Neutrophil (primary cell): ENCODE measurements at regions not wholly inside any gene's neighbourhood (a gene's known extent, or its start where the extent isn't known, plus 50 kb on each side); places are given as distances from the start of the nearest gene placed in this dataset.
"Not testable (repeated sequence)": the region's sequence is repeated elsewhere in the genome, so short reads cannot be mapped to it uniquely, and the experiment has no call there.

Experiments
- H3K27ac ChIP-seq: fragments of 200-600 bp; sonication (generic); 2 replicates; pipeline ENCODE4 v1.5.1; 2016; ENCODE audit warnings: mild to moderate bottlenecking, moderate library complexity
- H3K27me3 ChIP-seq: fragments of 200-600 bp; sonication (generic); 2 replicates; pipeline ENCODE4 v1.6.0; 2016; ENCODE audit warnings: mild to moderate bottlenecking
- H3K36me3 ChIP-seq: fragments of 200-600 bp; sonication (generic); 2 replicates; pipeline ENCODE4 v1.5.1; 2017
- H3K4me1 ChIP-seq, 2 experiments: fragments of 200-600 bp in 1 of 2; sonication (generic) in 1 of 2; 1 replicate in 1 of 2; 2 replicates in 1 of 2; pipeline versions ENCODE4 v1.5.1 to v1.6.1; 2013 to 2016; ENCODE audit warnings: low read depth in 1 of 2, low read length in 1 of 2, mild to moderate bottlenecking in 1 of 2, moderate library complexity in 1 of 2; ENCODE audit not compliant: control insufficient read depth in 1 of 2, insufficient read depth in 1 of 2
- H3K4me3 ChIP-seq, 2 experiments: fragments of 200-600 bp in 1 of 2; sonication (generic) in 1 of 2; 1 replicate in 1 of 2; 2 replicates in 1 of 2; pipeline ENCODE4 v1.5.1; 2013 to 2016; ENCODE audit warnings: low read depth in 1 of 2, low read length in 1 of 2, mild to moderate bottlenecking in 1 of 2, moderate library complexity in 1 of 2
- H3K9me3 ChIP-seq: fragments of 200-600 bp; sonication (generic); 2 replicates; pipeline ENCODE4 v1.5.1; 2016
- TF ChIP-seq, protein P1 (sequence below): fragments of 200-600 bp; sonication (generic); IDR thresholded peaks from 2 replicates; pipeline ENCODE4 v1.5.1; 2016; ENCODE audit warnings: antibody characterized with exemption

DNA sequence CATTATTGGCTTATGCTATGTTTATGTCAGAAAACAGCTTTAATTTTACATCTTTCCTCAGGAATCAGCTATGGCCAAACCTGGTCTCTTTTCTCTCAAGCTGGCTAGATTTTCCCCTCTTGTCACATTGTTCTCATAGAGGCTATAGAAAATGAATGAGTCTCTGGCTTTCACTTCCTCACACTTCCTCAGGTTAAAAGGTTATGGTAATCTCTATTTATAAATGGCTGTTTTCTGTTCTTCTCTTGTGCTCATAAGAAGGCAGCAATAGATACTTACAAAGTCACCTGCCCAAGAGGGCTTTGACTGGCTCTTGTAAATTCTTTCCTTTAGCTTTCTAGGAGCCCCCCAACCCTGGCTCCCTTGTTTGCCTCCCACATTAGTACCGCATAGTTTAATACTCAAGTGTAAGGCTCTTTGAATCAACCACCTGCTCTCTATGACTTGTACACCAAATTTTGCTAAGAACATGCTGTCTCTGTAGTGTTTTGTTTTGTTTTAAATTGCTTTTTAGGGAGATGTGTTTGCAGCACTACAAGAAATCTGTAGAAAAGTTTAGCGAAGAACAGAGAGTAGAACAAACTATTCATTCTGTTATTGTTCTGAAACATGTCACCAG lies 897.4 kb upstream of the CITED2 start:
- no peaks in the 10 kb centered on the region for H3K4me1 ChIP-seq

DNA sequence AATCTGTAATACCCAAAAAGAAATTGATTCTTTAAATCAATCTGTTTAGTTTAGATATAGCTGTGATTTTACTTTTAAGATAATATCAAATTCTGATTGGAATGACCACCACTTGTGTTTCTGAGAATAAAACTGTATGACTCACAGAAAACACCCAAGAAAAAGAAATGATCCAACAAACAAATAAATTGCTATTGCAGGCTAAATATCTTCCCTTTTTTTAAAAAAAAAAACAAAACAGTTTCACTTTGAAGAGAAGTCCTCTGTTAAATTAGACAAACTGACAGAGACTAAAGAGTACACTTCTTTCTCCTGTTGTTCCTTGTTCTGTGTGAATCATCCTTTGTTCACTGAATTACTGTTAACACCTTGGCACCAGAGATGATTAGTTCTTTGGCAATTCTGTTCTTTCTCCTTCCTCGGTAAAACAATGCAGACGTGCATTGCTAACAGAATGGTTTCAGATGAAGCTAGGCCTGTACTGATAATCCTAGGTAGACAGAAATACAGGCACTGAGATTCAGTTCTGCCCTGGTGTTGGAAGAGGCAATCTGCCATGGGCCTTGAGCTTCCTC lies 895.2 kb upstream of the CITED2 start:
- Histone ChIP-seq H3K4me1 (no peaks in the 10 kb centered on the region), H3K27me3 (no peaks in the 10 kb centered on the region), H3K36me3 (no peaks in the 10 kb centered on the region), H3K27ac (no peak overlapping the region), H3K9me3 (no peaks in the 10 kb centered on the region), H3K4me3 (no peak overlapping the region)
- TF ChIP-seq, protein P1, sequence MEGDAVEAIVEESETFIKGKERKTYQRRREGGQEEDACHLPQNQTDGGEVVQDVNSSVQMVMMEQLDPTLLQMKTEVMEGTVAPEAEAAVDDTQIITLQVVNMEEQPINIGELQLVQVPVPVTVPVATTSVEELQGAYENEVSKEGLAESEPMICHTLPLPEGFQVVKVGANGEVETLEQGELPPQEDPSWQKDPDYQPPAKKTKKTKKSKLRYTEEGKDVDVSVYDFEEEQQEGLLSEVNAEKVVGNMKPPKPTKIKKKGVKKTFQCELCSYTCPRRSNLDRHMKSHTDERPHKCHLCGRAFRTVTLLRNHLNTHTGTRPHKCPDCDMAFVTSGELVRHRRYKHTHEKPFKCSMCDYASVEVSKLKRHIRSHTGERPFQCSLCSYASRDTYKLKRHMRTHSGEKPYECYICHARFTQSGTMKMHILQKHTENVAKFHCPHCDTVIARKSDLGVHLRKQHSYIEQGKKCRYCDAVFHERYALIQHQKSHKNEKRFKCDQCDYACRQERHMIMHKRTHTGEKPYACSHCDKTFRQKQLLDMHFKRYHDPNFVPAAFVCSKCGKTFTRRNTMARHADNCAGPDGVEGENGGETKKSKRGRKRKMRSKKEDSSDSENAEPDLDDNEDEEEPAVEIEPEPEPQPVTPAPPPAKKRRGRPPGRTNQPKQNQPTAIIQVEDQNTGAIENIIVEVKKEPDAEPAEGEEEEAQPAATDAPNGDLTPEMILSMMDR, result no peak

More for the DNA sequence above, 897.4 kb upstream of the CITED2 start:
- TF ChIP-seq, protein P1, result no peak
- no peaks in the 10 kb centered on the region for H3K36me3 ChIP-seq
- no peaks in the 10 kb centered on the region for H3K9me3 ChIP-seq
- H3K4me3 ChIP-seq, result no peak overlapping the region
- H3K27ac ChIP-seq, result no peak overlapping the region
- H3K27me3 ChIP-seq, result no peaks in the 10 kb centered on the region

DNA sequence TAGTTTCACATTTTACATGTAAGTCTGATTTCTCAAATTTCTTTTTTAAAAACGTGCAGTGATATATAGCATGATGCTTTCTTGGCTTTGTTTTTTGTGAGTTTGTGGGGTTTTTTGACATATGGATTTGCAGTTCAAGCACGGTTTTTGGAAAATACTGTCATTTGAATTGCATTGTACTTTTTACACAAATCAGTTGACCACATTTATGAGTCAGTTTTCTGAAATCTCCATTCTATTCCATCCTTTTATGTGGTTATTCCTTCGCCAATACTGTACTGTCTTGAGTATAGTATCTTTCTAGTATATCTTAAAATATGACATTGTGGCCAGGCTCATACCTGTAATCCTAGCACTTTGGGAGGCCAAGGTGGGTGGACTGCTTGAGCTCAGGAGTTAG lies 890.0 kb upstream of the CITED2 start:
- TF ChIP-seq, protein P1, result no peak
- H3K4me1 ChIP-seq, result no peaks in the 10 kb centered on the region
- no peaks in the 10 kb centered on the region for H3K9me3 ChIP-seq
- no peak overlapping the region for H3K27ac ChIP-seq
- H3K27me3 ChIP-seq, result no peaks in the 10 kb centered on the region
- no peak overlapping the region for H3K4me3 ChIP-seq
- no peaks in the 10 kb centered on the region for H3K36me3 ChIP-seq

DNA sequence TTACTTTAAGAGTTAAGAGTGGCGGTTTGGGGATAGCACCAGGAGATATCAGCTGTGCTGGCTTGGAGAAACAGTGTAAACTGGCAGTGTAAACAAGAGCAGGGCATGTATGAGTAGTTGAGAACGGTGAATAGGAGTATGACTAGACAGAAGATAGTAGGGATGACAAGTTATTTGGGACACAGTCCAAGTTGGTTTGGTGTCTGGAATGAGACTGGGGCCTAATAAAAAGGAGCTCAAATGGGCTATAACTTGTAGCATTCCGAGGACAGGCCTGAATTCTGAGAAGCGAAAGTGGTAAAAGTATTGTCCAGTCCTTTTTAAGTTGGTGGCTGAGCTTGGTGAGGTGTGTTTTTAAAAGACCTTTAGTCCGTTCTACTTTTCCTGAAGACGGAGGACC lies 883.9 kb upstream of the CITED2 start:
- H3K27me3 ChIP-seq, H3K4me3 ChIP-seq, H3K27ac ChIP-seq, H3K4me1 ChIP-seq, H3K36me3 ChIP-seq, H3K9me3 ChIP-seq: not testable (repeated sequence)

DNA sequence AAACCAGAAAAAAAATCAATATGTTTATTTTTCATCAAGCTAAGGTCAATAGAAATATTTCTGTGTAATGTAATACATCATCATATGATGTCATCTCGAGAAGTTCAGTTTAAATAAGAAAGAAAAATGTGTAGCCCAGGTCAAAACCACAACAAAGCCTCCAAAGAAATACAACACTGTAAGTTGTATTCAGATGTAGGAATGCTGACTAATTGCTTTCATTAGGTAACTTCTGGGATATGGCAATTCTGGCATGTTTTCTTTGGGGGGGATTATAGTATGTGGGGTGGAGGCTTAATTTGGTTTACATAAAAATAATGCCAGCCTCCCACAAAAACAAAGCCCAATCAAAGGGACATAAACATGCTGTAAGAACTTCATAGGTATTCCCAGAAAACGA lies 881.8 kb upstream of the CITED2 start:
- Histone ChIP-seq H3K9me3 (no peaks in the 10 kb centered on the region), H3K27ac (no peak overlapping the region), H3K4me3 (no peak overlapping the region), H3K27me3 (no peaks in the 10 kb centered on the region), H3K36me3 (no peaks in the 10 kb centered on the region), H3K4me1 (no peaks in the 10 kb centered on the region)
- TF ChIP-seq, protein P1, result no peak

DNA sequence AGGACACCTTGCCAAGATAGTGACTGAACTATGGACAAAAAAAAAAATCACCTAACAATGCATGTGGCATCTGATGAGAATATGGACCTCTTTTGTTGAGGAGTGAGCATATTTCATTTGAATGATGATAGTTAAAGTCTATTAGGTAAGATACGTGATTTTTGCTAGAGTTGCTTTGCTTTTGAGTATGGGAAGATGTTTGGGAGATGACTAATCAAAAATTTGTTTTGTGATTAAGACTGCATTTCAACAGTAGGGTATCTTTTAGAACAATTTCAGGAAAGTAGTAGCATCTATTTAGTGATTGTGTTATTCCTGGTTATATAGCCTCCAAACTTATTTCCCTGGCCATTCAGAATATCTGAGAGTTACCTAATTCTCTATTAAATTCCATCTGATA lies 878.6 kb upstream of the CITED2 start:
- Histone ChIP-seq H3K4me3 (no peak overlapping the region), H3K27ac (no peak overlapping the region), H3K4me1 (no peaks in the 10 kb centered on the region), H3K27me3 (no peaks in the 10 kb centered on the region), H3K36me3 (no peaks in the 10 kb centered on the region), H3K9me3 (no peaks in the 10 kb centered on the region)
- TF ChIP-seq, protein P1, result no peak
